ENCODE measurements at regions not wholly inside any gene's neighbourhood (a gene's known extent, or its start where the extent isn't known, plus 50 kb on each side); places are given as distances from the start of the nearest gene placed in this dataset.

- no TSS peak for BruUV-seq (replicated peaks)
- Histone ChIP-seq H3K36me3 (ENCODE audit: control insufficient read depth, insufficient read depth, low read length) (no peaks in the 10 kb centered on the region), H3K27me3 (replicated peaks; ENCODE audit: control insufficient read depth, insufficient read depth, low read length) (no peaks in the 10 kb centered on the region), H3K9me3 (no peaks in the 10 kb centered on the region; the same call in 1 of the 2 replicates), H3K4me3 (ENCODE audit: low read depth, low read length) (no peak overlapping the region), H3K4me1 (peaks cover 36% of the 10 kb centered on the region)
- DNase-seq, result no peak
- POLR2A ChIA-PET, result no interaction called here
- peaks cover 4% of the 10 kb centered on the region for H3K36me3 Mint-ChIP-seq (ENCODE audit: insufficient read depth, unreplicated experiment)
- intact Hi-C loops (cut with micrococcal nuclease; ENCODE audit: unreplicated experiment), result no loop called here
- no peaks in the 10 kb centered on the region for H3K27me3 Mint-ChIP-seq (ENCODE audit: insufficient read depth, unreplicated experiment)
- H3K4me1 Mint-ChIP-seq (ENCODE audit: low read depth, unreplicated experiment), result peaks cover 48% of the 10 kb centered on the region
- no peak overlapping the region for H3K4me3 Mint-ChIP-seq (ENCODE audit: unreplicated experiment)
- no peaks in the 10 kb centered on the region for H3K9me3 Mint-ChIP-seq (ENCODE audit: unreplicated experiment)
- no peak for TF ChIP-seq CTCF (IDR thresholded peaks at IDR 0.05; ENCODE audit: insufficient read depth in 1 of 2, low read depth in 1 of 2, low read length in 1 of 2, severe bottlenecking in 1 of 2, unreplicated experiment in 1 of 2)
- CTCF ChIA-PET, result no interaction called here
- peak overlapping the region; percentile 39 for H3K27ac Mint-ChIP-seq (ENCODE audit: unreplicated experiment)
Observed at GRCh38 chr11:27871056-27871455, 170.8 kb upstream of the BDNF start.

GRCh38 chr11:27869701-27870100, 169.4 kb upstream of the BDNF start:
- Mint-ChIP-seq H3K27me3 (ENCODE audit: insufficient read depth, unreplicated experiment) (no peaks in the 10 kb centered on the region), H3K9me3 (ENCODE audit: unreplicated experiment) (no peaks in the 10 kb centered on the region), H3K4me1 (ENCODE audit: low read depth, unreplicated experiment) (peaks cover 48% of the 10 kb centered on the region), H3K36me3 (ENCODE audit: insufficient read depth, unreplicated experiment) (peaks cover 10% of the 10 kb centered on the region), H3K27ac (ENCODE audit: unreplicated experiment) (no peak overlapping the region), H3K4me3 (ENCODE audit: unreplicated experiment) (no peak overlapping the region)
- Histone ChIP-seq H3K4me3 (ENCODE audit: low read depth, low read length) (no peak overlapping the region), H3K27me3 (replicated peaks; ENCODE audit: control insufficient read depth, insufficient read depth, low read length) (no peaks in the 10 kb centered on the region), H3K4me1 (peaks cover 33% of the 10 kb centered on the region), H3K9me3 (no peaks in the 10 kb centered on the region; the same call in 1 of the 2 replicates), H3K36me3 (ENCODE audit: control insufficient read depth, insufficient read depth, low read length) (no peaks in the 10 kb centered on the region)
- no peak for DNase-seq
- intact Hi-C loops (cut with micrococcal nuclease; ENCODE audit: unreplicated experiment), result no loop called here
- TF ChIP-seq CTCF (IDR thresholded peaks at IDR 0.05; ENCODE audit: insufficient read depth in 1 of 2, low read depth in 1 of 2, low read length in 1 of 2, severe bottlenecking in 1 of 2, unreplicated experiment in 1 of 2), result no peak
- POLR2A ChIA-PET, result no interaction called here
- BruUV-seq (replicated peaks), result no TSS peak
- CTCF ChIA-PET, result no interaction called here

- H3K9me3 Mint-ChIP-seq (ENCODE audit: unreplicated experiment), result no peaks in the 10 kb centered on the region
- POLR2A ChIA-PET, result no interaction called here
- no peaks in the 10 kb centered on the region; the same call in 1 of the 2 replicates for H3K9me3 ChIP-seq
- H3K27me3 Mint-ChIP-seq (ENCODE audit: insufficient read depth, unreplicated experiment), result no peaks in the 10 kb centered on the region
- H3K4me1 Mint-ChIP-seq (ENCODE audit: low read depth, unreplicated experiment), result peaks cover 40% of the 10 kb centered on the region
- peaks cover 33% of the 10 kb centered on the region for H3K4me1 ChIP-seq
- no peaks in the 10 kb centered on the region for H3K36me3 ChIP-seq (ENCODE audit: control insufficient read depth, insufficient read depth, low read length)
- DNase-seq, result peak in 1 of 2 experiments; percentile 9
- no peak overlapping the region for H3K4me3 ChIP-seq (ENCODE audit: low read depth, low read length)
- no peak for TF ChIP-seq CTCF (IDR thresholded peaks at IDR 0.05; ENCODE audit: insufficient read depth in 1 of 2, low read depth in 1 of 2, low read length in 1 of 2, severe bottlenecking in 1 of 2, unreplicated experiment in 1 of 2)
- peaks cover 10% of the 10 kb centered on the region for H3K36me3 Mint-ChIP-seq (ENCODE audit: insufficient read depth, unreplicated experiment)
- BruUV-seq (replicated peaks), result no TSS peak
- no peak overlapping the region for H3K4me3 Mint-ChIP-seq (ENCODE audit: unreplicated experiment)
- peak overlapping the region; percentile 37 for H3K27ac Mint-ChIP-seq (ENCODE audit: unreplicated experiment)
- CTCF ChIA-PET, result interaction anchor here (0.9 to 1.3 kb wide), 2 partner anchors 23 to 239 kb away, joined by 3 read pairs; partner anchors contain the start of genes KIF18A and METTL15
- no peaks in the 10 kb centered on the region for H3K27me3 ChIP-seq (replicated peaks; ENCODE audit: control insufficient read depth, insufficient read depth, low read length)
- intact Hi-C loops (cut with micrococcal nuclease; ENCODE audit: unreplicated experiment), result loop anchor here (1.0 kb wide), 1 partner anchor 14 kb away; no protein-coding TSS in a partner anchor
Observed at GRCh38 chr11:27868709-27869108, 168.5 kb upstream of the BDNF start.
